WERI-Rb-1 (cell line): ENCODE measurements at regions not wholly inside any gene's neighbourhood (a gene's known extent, or its start where the extent isn't known, plus 50 kb on each side); places are given as distances from the start of the nearest gene placed in this dataset.

ENCODE experiments used
- DNase-seq: peaks from one replicate; pipeline ENCODE4 v3.0.0-alpha.2; 2020
- H3K27ac ChIP-seq: fragments of 250-450 bp; sonication (Bioruptor Pico); 2 replicates; pipeline ENCODE4 v1.5.1; 2020; ENCODE audit warnings: mild to moderate bottlenecking, moderate library complexity
- H3K27me3 ChIP-seq: fragments of 250-450 bp; sonication (Bioruptor Pico); 2 replicates; pipeline ENCODE4 v1.5.1; 2021; ENCODE audit warnings: mild to moderate bottlenecking, low read depth, moderate library complexity; ENCODE audit not compliant: insufficient read depth, severe bottlenecking
- H3K36me3 ChIP-seq: fragments of 250-450 bp; sonication (Bioruptor Pico); 2 replicates; pipeline ENCODE4 v1.5.1; 2020; ENCODE audit warnings: mild to moderate bottlenecking, moderate library complexity
- H3K4me3 ChIP-seq: 2 replicates; pipeline ENCODE4 v1.5.1; 2011; ENCODE audit warnings: low read depth, mild to moderate bottlenecking, control low read depth, low read length
- H3K9me3 ChIP-seq: fragments of 250-450 bp; sonication (Bioruptor Pico); 2 replicates; pipeline ENCODE4 v1.5.1; 2021; ENCODE audit warnings: mild to moderate bottlenecking, moderate library complexity; ENCODE audit not compliant: severe bottlenecking
- TF ChIP-seq, protein P1 (sequence below): IDR thresholded peaks from 2 replicates; pipeline ENCODE4 v1.5.1; 2011; ENCODE audit warnings: low read depth, mild to moderate bottlenecking, control low read depth, inconsistent platforms, low read length

DNA sequence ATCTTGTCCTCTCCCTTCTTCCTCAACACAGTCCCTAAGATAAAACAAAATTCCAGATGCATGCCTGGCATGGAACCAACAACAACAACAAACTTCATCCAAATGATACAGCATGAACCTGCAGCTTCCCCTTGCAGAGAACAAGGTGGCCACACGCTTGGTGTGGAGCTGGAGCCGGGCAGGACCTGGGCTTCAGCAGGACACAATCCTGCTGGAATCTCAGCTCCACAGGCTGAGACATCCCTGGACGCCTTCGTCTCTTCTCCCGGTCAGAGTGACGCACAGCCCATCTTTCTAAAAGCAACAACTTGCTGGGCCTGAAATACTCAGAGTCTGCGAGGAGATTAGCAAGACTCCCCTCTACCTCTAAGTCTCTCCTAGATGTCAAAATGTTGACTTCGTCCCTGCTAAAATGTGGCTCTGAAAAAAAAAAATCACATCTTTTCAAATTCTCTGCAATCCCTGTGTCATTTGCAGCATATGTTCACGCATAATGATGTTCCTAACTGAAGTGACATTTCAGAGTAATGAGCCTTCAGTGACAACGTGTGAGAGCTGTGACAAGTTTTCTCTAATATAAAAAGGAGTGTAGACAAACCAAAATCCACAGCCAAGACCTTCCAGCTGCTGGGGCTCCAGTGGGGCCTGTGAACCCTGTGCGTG, 1232.3 kb downstream of the TBC1D22A start:
- H3K4me3 ChIP-seq, result no peak overlapping the region
- no peaks in the 10 kb centered on the region for H3K36me3 ChIP-seq
- no peak overlapping the region for H3K27ac ChIP-seq
- TF ChIP-seq, protein P1, sequence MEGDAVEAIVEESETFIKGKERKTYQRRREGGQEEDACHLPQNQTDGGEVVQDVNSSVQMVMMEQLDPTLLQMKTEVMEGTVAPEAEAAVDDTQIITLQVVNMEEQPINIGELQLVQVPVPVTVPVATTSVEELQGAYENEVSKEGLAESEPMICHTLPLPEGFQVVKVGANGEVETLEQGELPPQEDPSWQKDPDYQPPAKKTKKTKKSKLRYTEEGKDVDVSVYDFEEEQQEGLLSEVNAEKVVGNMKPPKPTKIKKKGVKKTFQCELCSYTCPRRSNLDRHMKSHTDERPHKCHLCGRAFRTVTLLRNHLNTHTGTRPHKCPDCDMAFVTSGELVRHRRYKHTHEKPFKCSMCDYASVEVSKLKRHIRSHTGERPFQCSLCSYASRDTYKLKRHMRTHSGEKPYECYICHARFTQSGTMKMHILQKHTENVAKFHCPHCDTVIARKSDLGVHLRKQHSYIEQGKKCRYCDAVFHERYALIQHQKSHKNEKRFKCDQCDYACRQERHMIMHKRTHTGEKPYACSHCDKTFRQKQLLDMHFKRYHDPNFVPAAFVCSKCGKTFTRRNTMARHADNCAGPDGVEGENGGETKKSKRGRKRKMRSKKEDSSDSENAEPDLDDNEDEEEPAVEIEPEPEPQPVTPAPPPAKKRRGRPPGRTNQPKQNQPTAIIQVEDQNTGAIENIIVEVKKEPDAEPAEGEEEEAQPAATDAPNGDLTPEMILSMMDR, result no peak
- DNase-seq, result no peak
- no peaks in the 10 kb centered on the region for H3K27me3 ChIP-seq
- H3K9me3 ChIP-seq, result no peaks in the 10 kb centered on the region

DNA sequence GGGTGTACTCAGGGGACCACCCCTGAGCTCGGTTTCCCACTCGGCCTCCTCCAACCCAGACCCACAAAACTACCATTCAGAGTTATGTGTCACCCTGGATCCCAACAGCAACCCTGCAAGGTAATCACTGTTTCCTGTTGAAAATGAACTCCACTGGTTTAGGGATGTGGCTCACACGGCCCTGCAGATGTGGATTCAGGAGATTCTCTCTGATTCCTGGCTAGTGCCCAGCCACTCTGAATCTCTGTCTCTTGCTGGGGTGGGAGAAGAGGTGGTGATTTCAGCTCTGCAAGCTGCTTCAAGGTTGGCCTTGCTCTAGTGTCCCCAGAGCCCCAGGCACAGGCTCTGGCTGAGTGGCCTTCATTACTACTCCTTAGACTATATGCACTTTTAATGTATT, 1231.6 kb downstream of the TBC1D22A start:
- TF ChIP-seq, protein P1, result no peak
- Histone ChIP-seq H3K27me3 (no peaks in the 10 kb centered on the region), H3K4me3 (no peak overlapping the region), H3K27ac (no peak overlapping the region), H3K36me3 (no peaks in the 10 kb centered on the region), H3K9me3 (no peaks in the 10 kb centered on the region)
- no peak for DNase-seq

DNA sequence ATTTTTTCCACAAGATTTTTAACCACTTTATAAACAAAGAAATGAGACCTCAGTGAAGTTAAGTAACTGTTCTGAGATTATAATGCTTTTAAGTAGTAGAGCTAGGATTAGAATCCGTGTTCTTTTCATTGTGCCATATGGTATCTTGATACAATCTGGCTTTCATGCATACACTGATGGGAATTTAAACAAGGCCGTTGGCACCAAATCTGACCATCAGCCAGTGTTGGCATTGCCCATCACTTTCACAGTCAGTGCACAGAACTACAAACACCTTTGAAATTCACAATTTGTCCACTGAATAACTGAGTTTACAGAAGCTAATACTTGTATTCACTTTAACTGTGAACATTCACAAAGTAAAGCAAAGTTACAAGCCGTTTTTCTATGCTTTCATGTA, 1228.0 kb downstream of the TBC1D22A start:
- no peak overlapping the region for H3K4me3 ChIP-seq
- no peaks in the 10 kb centered on the region for H3K27me3 ChIP-seq
- TF ChIP-seq, protein P1, result no peak
- H3K36me3 ChIP-seq, result no peaks in the 10 kb centered on the region
- peaks cover 9% of the 10 kb centered on the region for H3K9me3 ChIP-seq
- no peak overlapping the region for H3K27ac ChIP-seq
- DNase-seq, result no peak

DNA sequence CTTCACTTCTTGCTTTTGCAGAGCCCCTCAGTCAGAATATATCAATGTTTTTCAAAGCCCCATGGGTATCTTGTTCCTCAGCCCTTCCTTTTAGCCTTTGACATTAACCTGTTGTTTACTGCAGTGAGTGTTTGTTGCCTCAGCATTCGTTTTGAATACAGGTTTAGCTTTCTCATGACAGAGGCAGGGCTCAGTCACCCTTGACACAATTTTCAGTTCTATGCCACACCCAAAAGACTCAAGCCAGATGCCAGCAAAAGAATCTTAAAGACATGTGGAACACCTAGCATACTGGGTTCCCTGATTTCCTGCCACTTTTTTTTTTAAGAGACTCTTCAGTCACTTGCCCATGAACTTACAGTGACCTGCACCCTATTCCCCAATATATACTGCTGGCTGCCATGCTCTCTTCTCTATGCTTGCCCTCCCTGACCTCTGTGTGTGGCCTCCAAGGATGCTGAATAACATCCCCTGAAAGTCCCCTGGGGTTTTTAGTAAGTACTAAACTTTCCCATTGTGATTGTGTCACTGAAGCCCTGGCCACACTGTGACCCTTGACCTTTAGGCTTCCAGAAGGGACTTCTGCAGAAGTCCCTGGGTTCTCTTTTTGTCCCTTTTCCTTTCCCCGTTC, 1225.5 kb downstream of the TBC1D22A start:
- Histone ChIP-seq H3K9me3 (peaks cover 9% of the 10 kb centered on the region), H3K27ac (no peak overlapping the region), H3K27me3 (no peaks in the 10 kb centered on the region), H3K36me3 (no peaks in the 10 kb centered on the region), H3K4me3 (no peak overlapping the region)
- DNase-seq, result no peak
- TF ChIP-seq, protein P1, result no peak

DNA sequence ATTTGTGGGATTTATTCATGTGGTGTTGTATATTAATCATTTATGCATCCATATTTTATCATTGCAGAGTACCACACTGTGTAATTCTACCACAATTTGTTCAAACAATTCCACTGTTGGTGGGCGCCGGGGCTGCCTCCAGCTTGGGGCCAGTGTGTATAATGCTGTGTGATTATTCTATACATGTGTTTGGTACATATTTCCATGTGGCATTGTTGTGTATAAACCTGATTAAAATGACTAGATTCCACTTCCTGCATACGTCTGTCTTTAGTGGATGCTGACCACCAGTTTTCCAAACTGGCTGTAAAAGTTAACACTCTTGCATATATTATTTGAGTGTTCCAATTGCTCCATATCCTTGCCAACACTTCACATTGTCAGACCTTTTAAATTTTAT, 1213.8 kb downstream of the TBC1D22A start:
- TF ChIP-seq, protein P1, result no peak
- H3K4me3 ChIP-seq, result no peak overlapping the region
- no peaks in the 10 kb centered on the region for H3K36me3 ChIP-seq
- H3K27me3 ChIP-seq, result no peaks in the 10 kb centered on the region
- DNase-seq, result no peak
- peaks cover 4% of the 10 kb centered on the region for H3K9me3 ChIP-seq
- H3K27ac ChIP-seq, result no peak overlapping the region

DNA sequence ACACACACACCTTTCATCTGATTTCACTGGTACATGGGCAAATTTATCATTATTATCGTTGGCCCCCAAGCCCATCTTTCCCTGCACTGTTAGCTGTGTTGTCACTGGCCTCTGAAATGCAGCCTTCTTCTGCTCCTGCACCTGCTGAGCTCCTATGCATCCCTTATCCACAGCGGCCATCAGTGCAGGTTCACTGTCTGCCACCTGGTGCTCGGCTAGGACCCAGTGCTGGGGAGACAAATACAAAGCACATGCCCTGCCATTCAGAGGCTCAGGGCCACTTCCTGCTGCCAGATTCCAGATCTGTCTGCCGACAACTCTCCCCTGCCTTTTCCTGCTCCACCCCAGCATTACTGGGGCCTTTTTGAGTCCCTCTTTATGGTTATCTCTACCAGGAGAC, 1205.4 kb downstream of the TBC1D22A start:
- H3K36me3 ChIP-seq, result no peaks in the 10 kb centered on the region
- no peak overlapping the region for H3K27ac ChIP-seq
- H3K9me3 ChIP-seq, result no peaks in the 10 kb centered on the region
- no peak overlapping the region for H3K4me3 ChIP-seq
- TF ChIP-seq, protein P1, result no peak
- H3K27me3 ChIP-seq, result no peaks in the 10 kb centered on the region
- DNase-seq, result no peak
